HEK293T (cell line): ENCODE measurements at regions not wholly inside any gene's neighbourhood (a gene's known extent, or its start where the extent isn't known, plus 50 kb on each side); places are given as distances from the start of the nearest gene placed in this dataset.
"Not testable (repeated sequence)": the region's sequence is repeated elsewhere in the genome, so short reads cannot be mapped to it uniquely, and the experiment has no call there.

Source experiments
- ARNT ChIP-seq: fragments of 450-650 bp; IDR thresholded peaks from 2 replicates; pipeline ENCODE4 v1.6.1; 2017; ENCODE audit warnings: mild to moderate bottlenecking
- BHLHE40 ChIP-seq: fragments of 450-650 bp; IDR thresholded peaks from 2 replicates; pipeline ENCODE4 v1.6.1; 2016; ENCODE audit warnings: mild to moderate bottlenecking, moderate library complexity, borderline replicate concordance
- CTBP1 ChIP-seq: fragments of 450-650 bp; IDR thresholded peaks from 2 replicates; pipeline ENCODE4 v1.6.1; 2016; ENCODE audit warnings: borderline replicate concordance
- ELF4 ChIP-seq: fragments of 450-650 bp; IDR thresholded peaks from 2 replicates; pipeline ENCODE4 v1.6.1; 2017; ENCODE audit warnings: antibody characterized with exemption
- FOXA1 ChIP-seq: fragments of 450-650 bp; IDR thresholded peaks from 2 replicates; pipeline ENCODE4 v1.6.1; 2016; ENCODE audit warnings: mild to moderate bottlenecking
- FOXK2 ChIP-seq: fragments of 450-650 bp; IDR thresholded peaks from 2 replicates; pipeline ENCODE4 v1.6.1; 2016; ENCODE audit warnings: mild to moderate bottlenecking
- FOXM1 ChIP-seq: fragments of 450-650 bp; IDR thresholded peaks from 2 replicates; pipeline ENCODE4 v1.6.1; 2017; ENCODE audit warnings: mild to moderate bottlenecking, borderline replicate concordance
- HDGF ChIP-seq: fragments of 450-650 bp; IDR thresholded peaks from 2 replicates; pipeline ENCODE4 v1.6.1; 2017; ENCODE audit warnings: antibody characterized with exemption, borderline replicate concordance
- LEF1 ChIP-seq: fragments of 450-650 bp; IDR thresholded peaks from 2 replicates; pipeline ENCODE4 v1.6.1; 2017; ENCODE audit warnings: mild to moderate bottlenecking, borderline replicate concordance
- SP1 ChIP-seq: fragments of 450-650 bp; IDR thresholded peaks from 2 replicates; pipeline ENCODE4 v1.6.1; 2017
- SUZ12 ChIP-seq: fragments of 450-650 bp; IDR thresholded peaks from 2 replicates; pipeline ENCODE4 v1.6.1; 2016; ENCODE audit warnings: mild to moderate bottlenecking
- TARDBP ChIP-seq: fragments of 450-650 bp; IDR thresholded peaks from 2 replicates; pipeline ENCODE4 v1.6.1; 2016
- ZNF384 ChIP-seq: fragments of 450-650 bp; IDR thresholded peaks from 2 replicates; pipeline ENCODE4 v1.6.1; 2016
- TF ChIP-seq, protein P1 (sequence below): fragments of 450-650 bp; IDR thresholded peaks from 2 replicates; pipeline ENCODE4 v1.6.1; 2016

DNA sequence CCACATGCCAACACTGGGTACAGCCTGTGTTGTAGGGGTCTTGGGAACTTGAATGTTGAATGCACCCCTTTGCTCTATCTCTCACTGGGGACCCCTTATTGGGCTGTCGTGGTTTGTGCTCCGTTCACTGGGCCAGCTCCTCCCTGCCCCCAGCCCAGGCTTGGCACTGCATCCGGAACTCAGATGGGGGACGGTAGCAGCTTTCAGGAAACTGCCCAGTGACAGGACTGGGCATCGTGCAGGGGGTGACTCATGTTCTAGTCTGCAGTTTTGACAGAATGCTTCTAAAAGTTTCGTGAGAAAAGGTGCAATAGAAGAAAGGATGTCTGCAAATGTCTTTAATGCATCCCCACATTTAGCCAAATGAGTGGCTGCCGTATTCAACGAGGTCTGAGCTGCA, 162.0 kb downstream of the TRIM43 start:
- TF ChIP-seq FOXK2, FOXM1, FOXA1, SP1, BHLHE40, ELF4, CTBP1, TARDBP, SUZ12, ZNF384, HDGF, LEF1, ARNT: not testable (repeated sequence)
- TF ChIP-seq, protein P1, sequence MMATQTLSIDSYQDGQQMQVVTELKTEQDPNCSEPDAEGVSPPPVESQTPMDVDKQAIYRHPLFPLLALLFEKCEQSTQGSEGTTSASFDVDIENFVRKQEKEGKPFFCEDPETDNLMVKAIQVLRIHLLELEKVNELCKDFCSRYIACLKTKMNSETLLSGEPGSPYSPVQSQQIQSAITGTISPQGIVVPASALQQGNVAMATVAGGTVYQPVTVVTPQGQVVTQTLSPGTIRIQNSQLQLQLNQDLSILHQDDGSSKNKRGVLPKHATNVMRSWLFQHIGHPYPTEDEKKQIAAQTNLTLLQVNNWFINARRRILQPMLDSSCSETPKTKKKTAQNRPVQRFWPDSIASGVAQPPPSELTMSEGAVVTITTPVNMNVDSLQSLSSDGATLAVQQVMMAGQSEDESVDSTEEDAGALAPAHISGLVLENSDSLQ: not testable (repeated sequence)
